ENCODE measurements at regions not wholly inside any gene's neighbourhood (a gene's known extent, or its start where the extent isn't known, plus 50 kb on each side); places are given as distances from the start of the nearest gene placed in this dataset.

DNA sequence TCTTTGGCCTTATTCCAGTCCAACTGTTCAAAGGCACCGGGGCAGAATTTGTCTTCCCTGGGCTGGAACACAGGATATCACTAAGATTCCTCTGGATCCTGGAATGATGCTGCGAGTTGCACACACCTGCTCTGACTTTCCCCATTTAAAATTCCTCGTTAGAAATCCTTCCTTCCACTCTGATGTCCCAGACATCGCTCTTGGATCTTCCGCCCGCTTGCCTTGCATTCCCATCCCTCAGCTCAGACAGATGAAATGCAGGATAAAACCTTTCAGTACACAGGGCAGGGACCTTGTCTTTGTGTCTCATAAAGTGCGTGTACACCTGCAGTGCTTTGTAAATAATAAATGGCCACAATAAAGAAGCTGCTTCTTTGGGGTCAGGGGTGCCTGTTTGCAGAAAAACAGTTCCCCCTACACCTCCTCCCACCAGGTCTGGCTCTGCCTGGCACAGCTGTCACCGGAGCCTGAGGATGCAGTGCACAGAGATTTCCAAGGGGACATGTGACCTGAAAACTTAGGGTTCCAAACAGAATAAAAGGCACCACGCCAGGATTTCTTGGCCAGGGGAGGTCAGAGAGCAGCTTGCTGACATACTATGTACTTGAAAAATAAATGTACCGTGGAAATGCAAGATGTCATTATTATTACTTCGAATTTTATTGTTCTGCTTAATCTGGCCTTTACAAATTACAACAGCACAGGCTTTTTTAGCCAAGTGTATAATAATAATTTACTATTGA is 62.9 kb upstream of the SYT6 start:
- CTCF ChIA-PET: no interaction called here

DNA sequence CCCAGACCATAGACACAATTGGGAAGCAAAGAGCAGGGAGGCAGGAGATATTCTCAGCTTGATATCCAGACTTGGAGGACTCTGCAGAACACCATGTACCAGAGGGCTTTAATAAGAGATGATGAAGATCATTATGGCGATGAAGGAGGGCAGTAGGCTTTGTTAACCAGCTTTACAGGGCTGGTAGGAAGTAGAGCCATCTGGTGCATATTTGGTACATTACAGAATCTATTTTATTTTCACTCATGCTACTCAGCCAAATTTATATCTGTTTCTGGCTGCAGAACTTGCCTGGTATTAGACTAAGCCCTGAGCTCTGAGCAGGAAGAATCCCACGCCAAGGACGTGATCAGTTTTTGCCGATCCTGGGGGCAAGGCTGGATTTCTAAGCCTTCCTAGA is 61.8 kb upstream of the SYT6 start:
- ChIA-PET CTCF (no interaction called here), POLR2A (no interaction called here)
- no peak for DNase-seq (ENCODE audit: extremely low spot score)
- TF ChIP-seq, protein P1, sequence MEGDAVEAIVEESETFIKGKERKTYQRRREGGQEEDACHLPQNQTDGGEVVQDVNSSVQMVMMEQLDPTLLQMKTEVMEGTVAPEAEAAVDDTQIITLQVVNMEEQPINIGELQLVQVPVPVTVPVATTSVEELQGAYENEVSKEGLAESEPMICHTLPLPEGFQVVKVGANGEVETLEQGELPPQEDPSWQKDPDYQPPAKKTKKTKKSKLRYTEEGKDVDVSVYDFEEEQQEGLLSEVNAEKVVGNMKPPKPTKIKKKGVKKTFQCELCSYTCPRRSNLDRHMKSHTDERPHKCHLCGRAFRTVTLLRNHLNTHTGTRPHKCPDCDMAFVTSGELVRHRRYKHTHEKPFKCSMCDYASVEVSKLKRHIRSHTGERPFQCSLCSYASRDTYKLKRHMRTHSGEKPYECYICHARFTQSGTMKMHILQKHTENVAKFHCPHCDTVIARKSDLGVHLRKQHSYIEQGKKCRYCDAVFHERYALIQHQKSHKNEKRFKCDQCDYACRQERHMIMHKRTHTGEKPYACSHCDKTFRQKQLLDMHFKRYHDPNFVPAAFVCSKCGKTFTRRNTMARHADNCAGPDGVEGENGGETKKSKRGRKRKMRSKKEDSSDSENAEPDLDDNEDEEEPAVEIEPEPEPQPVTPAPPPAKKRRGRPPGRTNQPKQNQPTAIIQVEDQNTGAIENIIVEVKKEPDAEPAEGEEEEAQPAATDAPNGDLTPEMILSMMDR (IDR thresholded peaks at IDR 0.05; ENCODE audit: control extremely low read depth, extremely low read depth, low read depth, missing control alignments): no peak

More for the DNA sequence above, 62.9 kb upstream of the SYT6 start:
- TF ChIP-seq, protein P1 (IDR thresholded peaks at IDR 0.05; ENCODE audit: control extremely low read depth, extremely low read depth, low read depth, missing control alignments): no peak
- POLR2A ChIA-PET: no interaction called here
- DNase-seq (ENCODE audit: extremely low spot score): no peak

DNA sequence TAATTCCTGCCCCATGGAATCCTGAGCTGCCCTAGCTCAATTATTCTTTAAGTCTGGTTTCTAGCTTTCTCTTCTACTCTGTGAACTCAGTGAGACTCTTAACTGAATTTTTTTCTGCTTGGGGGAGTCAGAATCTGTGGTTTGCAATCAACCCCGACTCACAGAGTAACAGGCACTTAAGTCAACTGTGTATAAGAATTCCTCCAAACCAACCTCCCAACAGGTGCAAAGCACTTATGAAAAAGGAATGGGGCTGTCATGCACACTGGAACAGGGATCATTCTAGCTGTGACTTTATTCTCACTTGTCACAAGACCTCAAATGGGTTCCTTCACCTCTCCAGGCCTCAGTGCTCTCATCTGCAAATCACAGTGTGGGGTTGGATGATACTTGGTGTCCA is 60.3 kb upstream of the SYT6 start:
- no peak for DNase-seq (ENCODE audit: extremely low spot score)
- ChIA-PET POLR2A (no interaction called here), CTCF (interaction anchor here (0.9 kb wide), 1 partner anchor 13 kb away, joined by 3 read pairs; no protein-coding TSS in a partner anchor)

DNA sequence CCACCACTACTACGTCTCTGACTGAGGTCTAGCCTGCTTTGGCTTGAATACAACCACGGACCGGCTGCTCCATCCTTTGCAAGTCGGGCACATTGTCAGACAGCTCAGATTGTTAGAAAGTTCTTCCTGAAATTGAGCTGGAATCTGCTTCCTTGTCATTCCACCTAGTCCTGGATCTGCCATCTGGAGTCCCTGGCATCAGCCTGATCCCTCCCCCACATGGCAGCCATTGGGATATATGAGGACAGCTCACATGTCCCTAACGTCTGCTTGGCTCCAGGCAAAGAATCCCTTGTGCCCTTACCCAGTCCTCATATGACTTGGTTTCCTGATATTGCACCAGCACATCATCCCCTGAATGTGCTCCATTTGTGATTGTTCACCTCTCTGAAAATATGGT is 56.3 kb upstream of the SYT6 start:
- DNase-seq (ENCODE audit: extremely low spot score): no peak
- CTCF ChIA-PET: interaction anchor here (0.7 to 1.3 kb wide), 3 partner anchors 9 to 56 kb away, joined by 3 to 4 read pairs (median 3); no protein-coding TSS in a partner anchor
- TF ChIP-seq, protein P1 (IDR thresholded peaks at IDR 0.05; ENCODE audit: control extremely low read depth, extremely low read depth, low read depth, missing control alignments): no peak
- POLR2A ChIA-PET: no interaction called here

More for the DNA sequence above, 60.3 kb upstream of the SYT6 start:
- TF ChIP-seq, protein P1 (IDR thresholded peaks at IDR 0.05; ENCODE audit: control extremely low read depth, extremely low read depth, low read depth, missing control alignments): no peak

DNA sequence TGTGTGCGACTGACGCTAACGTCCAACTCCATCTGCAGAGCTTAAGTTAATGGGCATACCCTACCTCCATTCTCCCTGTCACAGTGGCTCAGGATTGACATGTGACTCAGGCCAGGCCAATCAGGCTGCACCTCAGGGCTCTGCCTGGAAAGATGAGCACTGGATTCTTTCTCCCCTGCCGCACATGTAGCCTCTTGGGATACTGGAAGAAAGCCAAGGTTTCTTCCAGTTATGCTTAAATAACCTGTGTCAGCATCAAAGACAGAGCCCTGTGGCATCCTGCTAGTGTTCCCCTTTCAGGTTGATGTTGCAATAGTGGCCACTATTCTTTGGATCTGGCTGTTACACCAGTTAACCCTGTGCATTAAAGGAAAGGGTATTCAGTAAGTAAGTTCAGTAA is 55.0 kb upstream of the SYT6 start:
- CTCF ChIA-PET: no interaction called here
- POLR2A ChIA-PET: no interaction called here
- TF ChIP-seq, protein P1 (IDR thresholded peaks at IDR 0.05; ENCODE audit: control extremely low read depth, extremely low read depth, low read depth, missing control alignments): no peak
- DNase-seq (ENCODE audit: extremely low spot score): no peak

DNA sequence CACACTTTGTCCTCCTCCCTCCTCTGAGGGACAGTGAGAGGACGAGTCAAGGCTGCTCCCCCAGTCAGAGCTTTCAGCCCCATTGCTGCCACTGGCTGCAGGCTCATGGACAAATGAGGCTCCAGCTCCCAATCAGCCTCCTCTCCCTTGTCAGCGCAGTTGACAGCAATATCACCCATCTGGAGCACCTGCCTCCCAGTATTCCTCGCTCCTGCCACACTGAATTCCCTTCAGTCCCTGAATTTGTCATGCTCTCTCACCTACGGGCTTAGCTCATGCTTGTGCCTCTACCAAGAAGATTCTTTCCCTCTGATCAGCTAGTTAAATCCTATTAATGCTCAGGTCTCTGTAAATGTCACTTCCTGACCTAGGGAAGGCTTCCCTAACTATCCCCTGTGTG is 54.4 kb upstream of the SYT6 start:
- ChIA-PET CTCF (interaction anchor here (1.5 kb wide), 1 partner anchor 10 kb away, joined by 4 read pairs; no protein-coding TSS in a partner anchor), POLR2A (no interaction called here)
- TF ChIP-seq, protein P1 (IDR thresholded peaks at IDR 0.05; ENCODE audit: control extremely low read depth, extremely low read depth, low read depth, missing control alignments): no peak
- no peak for DNase-seq (ENCODE audit: extremely low spot score)

All from GM10248 (cell line).